ENCODE measurements at regions not wholly inside any gene's neighbourhood (a gene's known extent, or its start where the extent isn't known, plus 50 kb on each side); places are given as distances from the start of the nearest gene placed in this dataset.
"Not testable (repeated sequence)": the region's sequence is repeated elsewhere in the genome, so short reads cannot be mapped to it uniquely, and the experiment has no call there.

GRCh38 chr13:80900561-80900960 lies 559.6 kb upstream of the SPRY2 start:
- Histone ChIP-seq H3K4me3 (no peak overlapping the region), H3K4me1 (replicated peaks in 1 of 2) (no peaks in the 10 kb centered on the region), H3K9me3 (replicated peaks in 1 of 3) (no peaks in the 10 kb centered on the region), H3K36me3 (replicated peaks in 1 of 2) (no peaks in the 10 kb centered on the region), H3K27me3 (no peaks in the 10 kb centered on the region), H3K27ac (no peak overlapping the region)
- intact Hi-C loops (cut with DNase I): no loop called here
- no peak for DNase-seq
- TF ChIP-seq CTCF (IDR thresholded peaks at IDR 0.05): no peak
- TF ChIP-seq POLR2A (IDR thresholded peaks at IDR 0.05): no peak

GRCh38 chr13:80897641-80898040 lies 556.7 kb upstream of the SPRY2 start:
- H3K4me1 ChIP-seq (replicated peaks in 1 of 2); DNase-seq; intact Hi-C loops (cut with DNase I); H3K9me3 ChIP-seq (replicated peaks in 1 of 3); H3K4me3 ChIP-seq; H3K27me3 ChIP-seq; H3K27ac ChIP-seq; H3K36me3 ChIP-seq (replicated peaks in 1 of 2): not testable (repeated sequence)
- 78 to 92% (median 83%) methylated on average over 4 of the region's 4 CpGs for WGBS, 4 donors

GRCh38 chr13:80894917-80895316 lies 554.0 kb upstream of the SPRY2 start:
- intact Hi-C loops (cut with DNase I): no loop called here
- no peak for DNase-seq
- Histone ChIP-seq H3K27me3 (no peaks in the 10 kb centered on the region), H3K4me1 (replicated peaks in 1 of 2) (no peaks in the 10 kb centered on the region), H3K9me3 (replicated peaks in 1 of 3) (no peaks in the 10 kb centered on the region), H3K27ac (no peak overlapping the region), H3K4me3 (no peak overlapping the region), H3K36me3 (replicated peaks in 1 of 2) (no peaks in the 10 kb centered on the region)
- no peak for TF ChIP-seq POLR2A (IDR thresholded peaks at IDR 0.05)
- no peak for TF ChIP-seq CTCF (IDR thresholded peaks at IDR 0.05)
- WGBS, 4 donors: 61 to 72% (median 68%) methylated on average over 1 of the region's 1 CpG

- H3K36me3 ChIP-seq (replicated peaks in 1 of 2): no peaks in the 10 kb centered on the region
- DNase-seq: no peak
- H3K4me1 ChIP-seq (replicated peaks in 1 of 2): no peaks in the 10 kb centered on the region
- H3K27me3 ChIP-seq: no peaks in the 10 kb centered on the region
- H3K27ac ChIP-seq: no peak overlapping the region
- no peak overlapping the region for H3K4me3 ChIP-seq
- 79 to 86% (median 85%) methylated on average over 1 of the region's 1 CpG for WGBS, 4 donors
- no peak for TF ChIP-seq POLR2A (IDR thresholded peaks at IDR 0.05)
- TF ChIP-seq CTCF (IDR thresholded peaks at IDR 0.05): no peak
- intact Hi-C loops (cut with DNase I): no loop called here
- no peaks in the 10 kb centered on the region for H3K9me3 ChIP-seq (replicated peaks in 1 of 3)
Measured at GRCh38 chr13:80889829-80890228, 548.9 kb upstream of the SPRY2 start.

GRCh38 chr13:80888390-80888789 lies 547.5 kb upstream of the SPRY2 start:
- Histone ChIP-seq H3K9me3 (replicated peaks in 1 of 3) (no peaks in the 10 kb centered on the region), H3K27me3 (no peaks in the 10 kb centered on the region), H3K4me3 (no peak overlapping the region), H3K36me3 (replicated peaks in 1 of 2) (no peaks in the 10 kb centered on the region), H3K4me1 (replicated peaks in 1 of 2) (no peaks in the 10 kb centered on the region), H3K27ac (no peak overlapping the region)
- DNase-seq: no peak
- intact Hi-C loops (cut with DNase I): no loop called here
- 73 to 79% (median 74%) methylated on average over 2 of the region's 2 CpGs for WGBS, 4 donors
- TF ChIP-seq POLR2A (IDR thresholded peaks at IDR 0.05): no peak
- no peak for TF ChIP-seq CTCF (IDR thresholded peaks at IDR 0.05)
